ENCODE measurements at regions not wholly inside any gene's neighbourhood (a gene's known extent, or its start where the extent isn't known, plus 50 kb on each side); places are given as distances from the start of the nearest gene placed in this dataset.

DNA sequence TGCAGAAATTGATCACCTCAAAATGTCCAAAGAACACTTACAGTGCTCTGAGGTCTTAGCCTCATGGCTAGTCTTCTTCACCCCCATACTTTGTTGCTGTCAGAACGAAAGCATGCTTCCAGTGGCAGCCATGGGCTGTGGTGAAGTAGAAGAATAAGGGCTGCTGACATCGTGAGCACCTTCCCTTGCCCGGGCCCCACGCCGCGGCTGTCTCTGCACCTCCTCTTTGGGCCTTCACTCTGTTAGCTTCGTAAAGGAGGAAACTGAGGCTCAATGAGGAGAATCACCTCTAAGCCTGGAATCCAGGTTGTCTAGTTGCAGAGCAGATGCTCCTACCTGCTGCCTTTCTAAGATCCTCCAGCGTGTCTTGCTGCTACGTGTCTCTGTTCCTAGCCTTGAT, 139.5 kb upstream of the SLC28A3 start:
- H2AFZ ChIP-seq, result no peak overlapping the region
- H3K27me3 ChIP-seq, result no peaks in the 10 kb centered on the region
- H4K20me1 ChIP-seq (ENCODE audit: insufficient read depth, poor library complexity, severe bottlenecking), result no peaks in the 10 kb centered on the region
- H3K79me2 ChIP-seq, result no peaks in the 10 kb centered on the region
- H3K9me3 ChIP-seq (ENCODE audit: low read depth), result no peaks in the 10 kb centered on the region
- no peak for DNase-seq (ENCODE audit: low spot score)
- WGBS (ENCODE audit: low lambda C conversion rate, missing lambda C conversion rate), result 95% methylated on average over 9 of the region's 9 CpGs
- H3K36me3 ChIP-seq (replicated peaks; ENCODE audit: insufficient read depth, low read depth), result no peaks in the 10 kb centered on the region
- H3K27ac ChIP-seq, result no peak overlapping the region
- H3K4me2 ChIP-seq, result no peak overlapping the region
- no peaks in the 10 kb centered on the region for H3K4me1 ChIP-seq (ENCODE audit: insufficient read depth)
- H3K9me2 ChIP-seq (replicated peaks; ENCODE audit: insufficient read depth), result no peaks in the 10 kb centered on the region
- TF ChIP-seq, protein P1, sequence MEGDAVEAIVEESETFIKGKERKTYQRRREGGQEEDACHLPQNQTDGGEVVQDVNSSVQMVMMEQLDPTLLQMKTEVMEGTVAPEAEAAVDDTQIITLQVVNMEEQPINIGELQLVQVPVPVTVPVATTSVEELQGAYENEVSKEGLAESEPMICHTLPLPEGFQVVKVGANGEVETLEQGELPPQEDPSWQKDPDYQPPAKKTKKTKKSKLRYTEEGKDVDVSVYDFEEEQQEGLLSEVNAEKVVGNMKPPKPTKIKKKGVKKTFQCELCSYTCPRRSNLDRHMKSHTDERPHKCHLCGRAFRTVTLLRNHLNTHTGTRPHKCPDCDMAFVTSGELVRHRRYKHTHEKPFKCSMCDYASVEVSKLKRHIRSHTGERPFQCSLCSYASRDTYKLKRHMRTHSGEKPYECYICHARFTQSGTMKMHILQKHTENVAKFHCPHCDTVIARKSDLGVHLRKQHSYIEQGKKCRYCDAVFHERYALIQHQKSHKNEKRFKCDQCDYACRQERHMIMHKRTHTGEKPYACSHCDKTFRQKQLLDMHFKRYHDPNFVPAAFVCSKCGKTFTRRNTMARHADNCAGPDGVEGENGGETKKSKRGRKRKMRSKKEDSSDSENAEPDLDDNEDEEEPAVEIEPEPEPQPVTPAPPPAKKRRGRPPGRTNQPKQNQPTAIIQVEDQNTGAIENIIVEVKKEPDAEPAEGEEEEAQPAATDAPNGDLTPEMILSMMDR (IDR thresholded peaks at IDR 0.05; ENCODE audit: poor library complexity), result no peak
- no peak for TF ChIP-seq EZH2 (IDR thresholded peaks at IDR 0.05; ENCODE audit: borderline replicate concordance)
- no peak for TF ChIP-seq EZH2phosphoT487 (IDR thresholded peaks at IDR 0.05; ENCODE audit: low read depth, severe bottlenecking, unreplicated experiment)
- H3K4me3 ChIP-seq, result no peak overlapping the region

DNA sequence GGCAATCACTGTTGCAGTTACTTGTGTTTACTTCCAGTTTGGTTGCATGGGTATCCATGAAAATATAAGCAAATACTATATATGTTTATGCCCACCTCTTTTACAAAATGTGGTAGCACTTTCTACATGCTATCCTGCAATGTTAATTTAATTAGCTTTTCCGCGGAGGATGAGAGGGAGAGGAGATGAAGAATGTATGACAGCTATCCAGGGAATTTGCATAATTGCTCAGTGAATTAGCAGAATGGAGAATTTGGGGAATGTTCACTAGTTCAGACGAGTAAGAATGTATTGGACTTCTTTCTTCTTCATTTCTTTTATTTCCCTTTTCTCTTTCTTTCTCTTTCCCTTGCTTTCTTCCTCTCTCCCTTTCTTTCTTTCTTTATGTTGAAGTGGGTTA, 140.7 kb upstream of the SLC28A3 start:
- 75% methylated on average over 3 of the region's 3 CpGs for WGBS (ENCODE audit: low lambda C conversion rate, missing lambda C conversion rate)
- Histone ChIP-seq H2AFZ (no peak overlapping the region), H3K4me2 (no peak overlapping the region), H3K27me3 (no peaks in the 10 kb centered on the region), H3K9me3 (ENCODE audit: low read depth) (no peaks in the 10 kb centered on the region), H3K36me3 (replicated peaks; ENCODE audit: insufficient read depth, low read depth) (no peaks in the 10 kb centered on the region), H3K4me1 (ENCODE audit: insufficient read depth) (no peaks in the 10 kb centered on the region), H4K20me1 (ENCODE audit: insufficient read depth, poor library complexity, severe bottlenecking) (no peaks in the 10 kb centered on the region), H3K9me2 (replicated peaks; ENCODE audit: insufficient read depth) (no peaks in the 10 kb centered on the region), H3K4me3 (no peak overlapping the region), H3K79me2 (no peaks in the 10 kb centered on the region), H3K27ac (no peak overlapping the region)
- TF ChIP-seq EZH2phosphoT487 (IDR thresholded peaks at IDR 0.05; ENCODE audit: low read depth, severe bottlenecking, unreplicated experiment), result no peak
- no peak for TF ChIP-seq EZH2 (IDR thresholded peaks at IDR 0.05; ENCODE audit: borderline replicate concordance)
- TF ChIP-seq, protein P1 (IDR thresholded peaks at IDR 0.05; ENCODE audit: poor library complexity), result no peak
- no peak for DNase-seq (ENCODE audit: low spot score)

DNA sequence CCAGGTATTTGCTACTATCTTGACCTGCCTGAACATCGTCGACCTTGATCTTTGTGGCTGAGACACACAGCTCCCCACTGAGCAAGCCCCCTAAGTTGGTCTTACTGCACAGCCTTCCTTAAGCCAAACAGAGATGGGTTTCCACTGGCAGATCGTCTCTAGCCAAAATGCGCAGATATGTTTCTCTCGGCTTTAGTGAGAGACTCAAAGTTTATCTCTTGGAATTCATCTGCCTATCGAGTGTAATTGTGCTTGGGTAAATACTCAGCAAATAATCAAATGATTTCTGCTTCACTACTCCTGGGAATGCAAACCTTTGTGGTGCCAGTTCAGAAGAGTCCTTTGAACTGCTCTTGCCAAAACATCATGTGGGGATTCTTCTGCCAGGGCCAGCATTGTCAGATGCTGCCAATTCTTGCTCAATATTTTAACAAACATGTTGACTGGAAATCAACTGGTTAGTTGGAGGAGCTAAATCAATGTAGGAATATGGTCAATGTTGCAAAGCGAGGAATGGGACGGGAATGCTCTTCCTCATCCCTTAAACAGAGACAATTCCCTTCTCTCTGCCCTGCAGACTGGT, 141.2 kb upstream of the SLC28A3 start:
- H4K20me1 ChIP-seq (ENCODE audit: insufficient read depth, poor library complexity, severe bottlenecking), result no peaks in the 10 kb centered on the region
- H3K27me3 ChIP-seq, result no peaks in the 10 kb centered on the region
- no peak overlapping the region for H3K27ac ChIP-seq
- TF ChIP-seq EZH2 (IDR thresholded peaks at IDR 0.05; ENCODE audit: borderline replicate concordance) (no peak), EZH2phosphoT487 (IDR thresholded peaks at IDR 0.05; ENCODE audit: low read depth, severe bottlenecking, unreplicated experiment) (no peak)
- TF ChIP-seq, protein P1 (IDR thresholded peaks at IDR 0.05; ENCODE audit: poor library complexity), result no peak
- no peak for DNase-seq (ENCODE audit: low spot score)
- no peak overlapping the region for H3K4me3 ChIP-seq
- no peaks in the 10 kb centered on the region for H3K79me2 ChIP-seq
- no peaks in the 10 kb centered on the region for H3K36me3 ChIP-seq (replicated peaks; ENCODE audit: insufficient read depth, low read depth)
- WGBS (ENCODE audit: low lambda C conversion rate, missing lambda C conversion rate), result 85% methylated on average over 8 of the region's 8 CpGs
- H2AFZ ChIP-seq, result no peak overlapping the region
- no peaks in the 10 kb centered on the region for H3K9me3 ChIP-seq (ENCODE audit: low read depth)
- no peaks in the 10 kb centered on the region for H3K4me1 ChIP-seq (ENCODE audit: insufficient read depth)
- no peak overlapping the region for H3K4me2 ChIP-seq
- H3K9me2 ChIP-seq (replicated peaks; ENCODE audit: insufficient read depth), result no peaks in the 10 kb centered on the region
